GM19099 (cell line): ENCODE measurements at regions not wholly inside any gene's neighbourhood (a gene's known extent, or its start where the extent isn't known, plus 50 kb on each side); places are given as distances from the start of the nearest gene placed in this dataset.
A peak's percentile ranks its signal among the peaks of the same experiment; 100 is the strongest.

Experiments used
- POLR2A ChIP-seq: IDR thresholded peaks from 3 replicates; pipeline ENCODE4 v1.6.1; 2011; ENCODE audit warnings: low read depth; ENCODE audit not compliant: insufficient read length; ENCODE audit errors: extremely low read depth

GRCh38 chr1:208977638-208978256 lies 605.8 kb upstream of the CAMK1G start:
- TF ChIP-seq POLR2A: no peak

- TF ChIP-seq POLR2A: no peak
These were observed 603.7 kb upstream of the CAMK1G start for GRCh38 chr1:208979776-208980175.

- TF ChIP-seq POLR2A: no peak
These were observed 602.9 kb upstream of the CAMK1G start for GRCh38 chr1:208980605-208981004.

GRCh38 chr1:208985231-208985630 lies 598.3 kb upstream of the CAMK1G start:
- no peak for TF ChIP-seq POLR2A

GRCh38 chr1:208988811-208989222 lies 594.7 kb upstream of the CAMK1G start:
- peak; percentile 32 for TF ChIP-seq POLR2A

- TF ChIP-seq POLR2A: no peak
These were observed 593.1 kb upstream of the CAMK1G start for GRCh38 chr1:208990456-208990855.

- TF ChIP-seq POLR2A: no peak
These were observed 585.7 kb upstream of the CAMK1G start for GRCh38 chr1:208997726-208998312.

GRCh38 chr1:209008586-209008985 lies 574.9 kb upstream of the CAMK1G start:
- no peak for TF ChIP-seq POLR2A

- no peak for TF ChIP-seq POLR2A
These were observed 572.9 kb upstream of the CAMK1G start for GRCh38 chr1:209010475-209011230.

GRCh38 chr1:209012443-209013196 lies 570.9 kb upstream of the CAMK1G start:
- no peak for TF ChIP-seq POLR2A

- no peak for TF ChIP-seq POLR2A
These were observed 568.4 kb upstream of the CAMK1G start for GRCh38 chr1:209015092-209015491.

- no peak for TF ChIP-seq POLR2A
These were observed 561.9 kb upstream of the CAMK1G start for GRCh38 chr1:209021622-209022021.

- TF ChIP-seq POLR2A: no peak
These were observed 559.7 kb upstream of the CAMK1G start for GRCh38 chr1:209023790-209024189.

- TF ChIP-seq POLR2A: no peak
These were observed 553.8 kb upstream of the CAMK1G start for GRCh38 chr1:209029737-209030136.

- TF ChIP-seq POLR2A: no peak
These were observed 552.9 kb upstream of the CAMK1G start for GRCh38 chr1:209030454-209031167.
